Amygdala (tissue), 56 donors: ENCODE measurements at regions not wholly inside any gene's neighbourhood (a gene's known extent, or its start where the extent isn't known, plus 50 kb on each side); places are given as distances from the start of the nearest gene placed in this dataset.
"Not testable (repeated sequence)": the region's sequence is repeated elsewhere in the genome, so short reads cannot be mapped to it uniquely, and the experiment has no call there.

ENCODE experiments used
- DNase-seq, 56 donors: peaks; one replicate each; lab custom pipeline; 2025; lab: John Stamatoyannopoulos, UW

DNA sequence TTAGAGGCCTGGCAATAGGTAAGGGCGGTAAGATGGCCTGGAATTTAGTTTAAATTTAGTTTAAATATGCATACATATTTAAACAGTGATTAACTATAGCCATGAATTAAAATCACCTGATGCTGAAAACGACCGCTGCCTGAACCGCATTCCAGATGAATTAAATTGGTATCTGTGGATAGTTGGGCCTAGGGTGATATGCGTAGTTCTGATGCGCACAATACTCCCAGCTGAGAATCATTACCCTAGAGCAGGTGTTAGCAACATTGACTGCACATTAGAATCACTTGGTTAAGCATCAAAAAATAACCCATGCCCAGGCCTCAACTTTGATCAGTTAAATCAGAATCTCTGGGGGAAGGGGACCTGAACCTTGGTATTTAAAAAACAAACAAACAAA, 432.4 kb downstream of the GBA3 start:
- no peak for DNase-seq

DNA sequence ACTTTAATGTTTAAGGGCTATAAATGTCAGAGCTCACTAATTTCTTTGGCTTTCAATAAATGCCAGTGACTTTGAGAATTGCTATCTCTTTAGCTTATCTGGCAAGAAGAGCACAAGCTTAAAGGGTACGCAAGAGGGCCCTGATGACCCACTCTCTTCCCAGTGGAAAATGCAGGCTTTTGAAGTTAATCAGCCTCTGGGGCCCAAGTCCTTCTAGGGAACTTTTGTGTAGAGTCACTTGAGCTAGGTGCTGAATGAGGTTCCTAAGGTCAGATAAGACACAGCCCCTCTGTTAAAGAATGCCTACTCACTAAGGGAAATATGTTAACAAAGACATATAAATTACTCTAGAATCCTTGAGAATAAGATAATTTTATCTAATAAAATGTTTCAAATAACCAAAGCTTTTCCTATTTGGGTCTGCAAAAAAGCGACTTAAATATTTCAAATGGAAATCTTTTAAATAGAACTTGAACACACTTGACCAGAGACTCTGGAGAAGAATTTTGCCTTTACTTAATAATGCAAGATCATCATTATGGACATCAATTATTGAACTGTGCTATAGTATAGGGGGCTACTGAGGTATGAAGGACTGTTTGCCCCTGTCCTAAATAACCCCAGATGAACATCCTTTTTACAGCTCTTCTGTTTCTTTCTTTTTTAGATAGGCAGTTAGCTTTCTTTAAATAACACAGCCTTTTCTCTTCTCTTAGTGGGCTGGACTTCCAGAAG, 430.1 kb downstream of the GBA3 start:
- DNase-seq = no peak

DNA sequence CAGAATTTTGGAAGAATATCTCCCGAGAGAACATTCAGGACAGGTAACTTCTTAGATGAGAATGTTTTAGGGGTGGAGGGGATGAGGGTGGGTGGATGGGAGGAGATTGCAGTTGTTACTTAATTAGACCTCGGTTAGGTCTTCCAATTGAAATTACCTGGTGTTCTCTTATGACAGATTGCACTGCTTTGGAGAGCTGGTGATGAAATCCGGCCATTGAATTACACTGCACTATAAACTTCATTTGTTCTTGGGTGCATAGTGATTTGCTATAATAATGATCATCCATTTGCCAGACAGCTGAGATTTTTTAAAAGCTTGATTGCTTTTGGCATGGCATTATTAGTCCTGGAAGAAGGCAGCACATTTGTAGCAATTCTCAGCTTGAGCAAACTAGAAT, 427.6 kb downstream of the GBA3 start:
- DNase-seq = no peak

DNA sequence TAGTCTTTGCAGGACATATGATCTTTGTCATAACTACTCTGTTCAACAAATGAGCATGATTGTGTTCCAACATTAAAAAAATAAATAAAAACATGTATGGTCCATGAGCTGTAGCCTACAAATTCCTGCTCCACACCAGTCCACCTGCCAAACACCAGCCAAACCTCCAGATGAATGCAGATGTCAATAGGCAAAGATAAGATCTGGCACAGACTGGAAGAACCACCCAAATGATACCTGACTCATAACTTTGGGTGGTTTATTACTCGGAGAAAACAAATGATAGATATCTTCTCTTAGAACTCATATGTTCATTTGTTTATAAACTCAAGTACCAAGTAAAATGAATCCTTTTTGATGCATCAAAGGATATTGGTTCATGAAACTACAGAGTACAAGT, 425.1 kb downstream of the GBA3 start:
- DNase-seq = no peak

DNA sequence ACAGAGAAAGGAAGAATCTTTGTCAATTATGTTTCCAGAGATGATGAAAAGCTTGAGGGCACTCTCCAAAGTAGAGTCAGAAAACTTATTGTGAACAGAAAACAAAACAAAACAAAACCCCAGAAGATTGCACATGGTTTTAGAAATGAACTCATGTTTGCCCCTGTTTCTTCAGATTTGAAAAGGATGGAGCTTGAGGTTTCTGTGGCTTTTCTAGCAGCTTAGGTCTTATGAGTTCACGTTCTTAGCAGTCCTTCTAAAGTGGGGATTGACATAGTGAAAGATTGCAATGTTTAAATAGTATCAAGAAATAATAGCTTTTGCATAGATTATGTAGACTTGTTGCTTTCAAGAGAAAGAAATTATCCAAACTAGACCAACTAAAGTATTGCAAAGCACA, 421.8 kb downstream of the GBA3 start:
- DNase-seq = no peak

GRCh38 chr4:23113104-23113503, 420.4 kb downstream of the GBA3 start:
- no peak for DNase-seq

DNA sequence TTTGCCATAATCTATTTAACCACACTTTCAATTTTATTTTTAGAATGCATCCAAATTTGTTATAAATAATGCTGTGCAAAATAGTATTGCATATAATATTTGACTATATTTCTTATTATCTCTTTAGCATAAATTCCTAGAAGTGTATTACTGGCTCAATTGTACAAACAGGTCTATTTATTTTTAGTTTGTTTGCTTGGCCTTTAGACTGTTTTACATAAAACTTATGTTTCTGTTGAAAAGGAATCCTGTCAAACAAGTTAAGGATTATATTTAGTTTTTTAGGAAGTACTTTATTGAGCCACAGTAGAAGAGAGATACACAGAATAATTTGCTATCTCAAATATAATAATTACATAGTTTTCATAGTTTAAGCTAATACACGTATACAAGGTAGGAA, 413.8 kb downstream of the GBA3 start:
- no peak for DNase-seq

- DNase-seq = no peak
Observed at GRCh38 chr4:23105759-23106370, 413.1 kb downstream of the GBA3 start.

- DNase-seq = no peak
Observed at GRCh38 chr4:23097251-23097650, 404.5 kb downstream of the GBA3 start.

- DNase-seq = no peak
Observed at GRCh38 chr4:23091711-23092110, 399.0 kb downstream of the GBA3 start.

DNA sequence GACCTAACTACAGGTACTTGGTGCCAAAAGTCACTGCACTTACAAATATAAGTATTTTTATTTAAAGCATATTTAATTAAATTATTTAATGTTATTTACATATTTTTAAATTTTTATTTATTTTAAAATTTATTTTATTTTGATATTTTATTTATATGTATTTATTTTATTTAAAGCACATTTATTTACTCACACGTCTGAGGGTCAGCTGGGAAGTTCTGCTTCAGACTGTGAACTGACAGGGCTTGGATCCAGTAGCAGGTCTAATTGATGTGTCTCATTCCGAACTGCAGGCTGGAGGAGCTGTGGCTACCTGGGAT, 392.5 kb downstream of the GBA3 start:
- no peak for DNase-seq

DNA sequence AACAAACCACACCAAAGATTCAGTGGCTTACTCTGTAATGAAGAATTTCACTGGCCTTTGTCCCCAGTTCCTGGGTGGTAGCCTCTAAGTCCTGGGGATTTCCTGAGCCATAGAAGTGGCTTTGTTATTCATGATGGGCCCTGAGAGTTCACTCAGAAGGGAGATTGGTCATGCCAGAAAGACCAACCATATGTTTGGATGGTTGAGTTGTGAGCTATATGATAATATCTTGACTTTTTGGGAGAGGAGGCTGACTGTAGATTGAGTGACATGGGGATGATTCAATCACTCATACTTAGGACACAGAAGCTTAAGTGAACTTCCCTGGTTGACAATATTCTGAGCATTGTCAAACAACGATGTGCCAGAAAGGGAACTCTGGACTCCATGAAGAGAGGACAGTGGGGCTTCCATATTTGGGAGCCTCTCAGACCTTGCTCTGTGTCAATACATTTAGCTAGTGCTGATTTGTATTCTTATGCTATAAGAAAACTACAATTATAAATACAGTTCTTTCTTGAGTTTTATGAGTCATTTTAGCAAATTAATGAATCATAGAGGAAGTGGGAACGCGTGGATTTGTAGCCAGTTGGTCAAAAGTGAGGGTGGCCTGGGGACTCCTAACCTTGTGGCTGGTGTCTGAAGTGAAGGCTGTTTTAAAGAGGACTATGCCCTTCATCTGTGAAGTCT, 392.0 kb downstream of the GBA3 start:
- no peak for DNase-seq

- DNase-seq = no peak
Observed at GRCh38 chr4:23083391-23083790, 390.7 kb downstream of the GBA3 start.

DNA sequence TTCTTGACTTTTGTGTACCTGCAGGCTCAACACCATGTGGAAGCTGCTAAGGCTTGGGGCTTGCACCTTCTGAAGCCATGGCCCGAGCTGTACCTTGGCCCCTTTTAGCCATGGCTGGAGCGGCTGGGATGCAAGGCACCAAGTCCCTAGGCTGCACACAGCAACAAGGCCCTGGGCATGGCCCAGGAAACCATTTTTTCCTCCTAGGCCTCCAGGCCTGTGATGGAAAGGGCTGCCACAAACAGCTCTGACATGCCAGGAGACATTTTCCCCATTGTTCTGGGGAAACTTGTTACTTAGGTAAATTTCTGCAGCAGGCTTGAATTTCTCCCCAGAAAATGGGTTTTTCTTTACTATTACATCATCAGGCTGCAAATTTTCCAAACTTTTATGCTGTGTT, 387.4 kb downstream of the GBA3 start:
- not testable (repeated sequence) for DNase-seq

- no peak for DNase-seq
Observed at GRCh38 chr4:23070848-23071570, 378.3 kb downstream of the GBA3 start.

DNA sequence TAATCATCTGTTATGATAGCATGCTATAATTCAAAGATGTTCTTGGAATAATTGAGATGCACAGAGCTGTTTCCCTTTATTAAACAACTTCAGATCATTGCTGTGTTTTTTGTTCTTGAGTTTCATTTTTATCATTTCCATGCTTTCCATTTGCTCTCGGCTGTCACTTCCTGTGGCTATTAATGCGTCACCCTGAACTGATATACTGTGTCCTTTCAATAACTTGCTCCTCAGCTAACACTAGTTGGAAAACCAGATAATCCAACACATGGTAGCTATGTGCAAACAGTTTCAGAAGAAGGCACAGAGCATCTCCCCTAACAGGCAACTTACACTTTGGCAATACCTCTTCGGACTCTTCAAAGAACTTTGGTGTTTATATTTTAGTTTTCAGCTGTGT, 376.0 kb downstream of the GBA3 start:
- no peak for DNase-seq

DNA sequence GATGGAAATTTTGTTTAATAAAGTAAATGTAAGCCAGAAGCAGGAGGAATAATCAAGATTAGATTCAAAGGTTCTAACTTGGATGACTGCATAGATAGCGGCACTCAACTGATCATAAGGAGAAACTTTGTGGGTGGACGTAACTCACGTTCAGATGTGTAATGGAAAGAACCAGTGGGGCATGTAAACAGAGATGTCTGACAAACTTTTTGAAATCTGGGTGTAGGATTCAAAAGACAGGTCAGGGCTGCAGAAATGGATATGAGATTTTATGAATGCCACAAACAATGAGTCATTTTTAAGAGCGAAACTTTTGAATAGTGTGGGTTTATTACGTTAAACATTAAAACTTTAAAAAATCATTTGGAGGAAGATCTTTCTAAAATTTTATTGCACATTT, 375.6 kb downstream of the GBA3 start:
- no peak for DNase-seq

DNA sequence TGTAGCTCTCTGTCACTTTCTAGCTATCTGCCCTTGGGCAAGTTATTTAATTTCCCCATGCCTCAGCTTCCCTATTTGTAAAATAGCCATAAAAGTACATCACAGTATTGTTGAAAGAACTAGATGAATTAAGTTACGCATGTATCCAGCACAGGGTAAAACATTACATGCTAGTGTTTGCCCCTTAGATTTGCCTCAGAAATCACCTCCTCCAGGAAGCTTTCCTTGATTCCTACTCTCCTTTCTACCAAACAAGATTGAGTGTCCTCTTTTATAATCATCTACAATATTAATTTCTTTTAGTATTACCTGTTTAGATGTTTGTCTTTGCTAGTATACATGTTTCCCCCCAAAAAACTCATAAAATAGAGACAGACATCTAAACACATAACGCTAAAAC, 369.5 kb downstream of the GBA3 start:
- no peak for DNase-seq

DNA sequence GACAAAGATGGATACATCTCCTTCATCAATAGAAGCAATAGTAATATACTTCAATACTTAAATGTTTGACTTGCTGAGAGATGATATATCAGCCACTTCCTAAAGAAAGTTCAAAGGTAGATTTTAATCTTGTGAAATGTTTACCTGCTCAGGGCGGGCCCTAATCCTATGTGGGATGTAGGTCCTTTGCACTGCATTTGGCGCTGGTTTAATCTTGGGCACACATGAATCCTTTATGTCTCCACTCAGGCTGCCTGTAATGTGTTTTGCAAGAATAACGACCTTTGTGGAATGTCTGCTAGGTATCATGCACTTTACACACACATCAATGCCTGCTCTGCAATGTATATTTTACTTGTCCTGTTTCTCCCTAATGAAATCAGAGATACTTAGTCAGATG, 368.7 kb downstream of the GBA3 start:
- no peak for DNase-seq

DNA sequence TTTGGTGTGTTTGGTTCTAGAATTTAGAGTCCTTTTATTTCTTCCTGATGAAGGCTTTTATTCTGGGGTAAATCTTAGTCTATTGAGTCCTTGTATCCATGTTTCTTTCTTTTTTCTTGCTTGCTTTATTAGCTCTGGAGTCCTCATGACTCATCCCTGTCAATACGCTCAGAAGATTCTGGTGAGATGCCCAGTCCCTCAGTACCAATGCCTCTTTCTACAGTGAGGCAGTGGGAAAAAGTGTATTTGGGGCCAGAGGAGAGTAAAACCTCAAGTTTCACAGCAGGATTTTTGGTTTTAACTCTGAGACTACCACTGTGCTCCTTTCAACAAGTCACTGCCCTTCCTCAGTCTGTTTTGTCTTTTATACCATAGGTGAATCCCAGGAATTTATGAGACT, 368.0 kb downstream of the GBA3 start:
- DNase-seq = no peak

GRCh38 chr4:23058165-23058776, 365.5 kb downstream of the GBA3 start:
- DNase-seq = no peak
